22Rv1 (cell line): ENCODE measurements at regions not wholly inside any gene's neighbourhood (a gene's known extent, or its start where the extent isn't known, plus 50 kb on each side); places are given as distances from the start of the nearest gene placed in this dataset.

Experiments
- CTCF ChIP-seq: fragments of 450-650 bp; IDR thresholded peaks from 2 replicates; pipeline ENCODE4 v1.5.1; 2017; ENCODE audit warnings: mild to moderate bottlenecking
- ZFX ChIP-seq: fragments of 450-650 bp; IDR thresholded peaks from 2 replicates; pipeline ENCODE4 v1.6.1; 2017; ENCODE audit warnings: antibody characterized with exemption, borderline replicate concordance

- TF ChIP-seq CTCF (no peak), ZFX (no peak)
Observed at GRCh38 chr13:79191501-79191900, 214.6 kb downstream of the RBM26 start.
